Heart right ventricle (tissue), 16 donors: ENCODE measurements at regions not wholly inside any gene's neighbourhood (a gene's known extent, or its start where the extent isn't known, plus 50 kb on each side); places are given as distances from the start of the nearest gene placed in this dataset.

Experiments used
- ATAC-seq, 8 donors: fragments of 200-7000 bp; cut with Tn5 transposase; one replicate each; pipeline ENCODE4 v1.9.1; 2020; ENCODE audit warnings: mild to moderate bottlenecking in 8 of 8, moderate library complexity in 8 of 8, moderate number of reproducible peaks in 1 of 8
- DNase-seq, 2 donors: peaks; one replicate each; pipeline ENCODE4 v3.0.0-alpha.2; 2020
- H3K27ac ChIP-seq, 10 donors: fragments of 200-600 bp; sonication (generic) in 2 of 10; one replicate each; pipeline versions ENCODE4 v1.5.0 to v1.8.0; 2020 to 2022; ENCODE audit warnings: mild to moderate bottlenecking in 3 of 10
- H3K27me3 ChIP-seq, 7 donors: fragments of 200-600 bp; one replicate each; pipeline ENCODE4 v1.8.0; 2021 to 2022; ENCODE audit warnings: mild to moderate bottlenecking in 2 of 7
- H3K36me3 ChIP-seq, 9 donors: fragments of 200-600 bp; sonication (generic) in 1 of 9; one replicate each; pipeline versions ENCODE4 v1.5.0 to v1.8.0; 2020 to 2022; ENCODE audit warnings: mild to moderate bottlenecking in 2 of 9
- H3K4me1 ChIP-seq, 9 donors: fragments of 200-600 bp; sonication (generic) in 1 of 9; one replicate each; pipeline versions ENCODE4 v1.5.0 to v1.8.0; 2020 to 2022; ENCODE audit warnings: mild to moderate bottlenecking in 4 of 9
- H3K4me3 ChIP-seq, 10 donors: fragments of 200-600 bp; sonication (generic) in 2 of 10; one replicate each; pipeline versions ENCODE4 v1.5.0 to v1.8.0; 2020 to 2022; ENCODE audit warnings: mild to moderate bottlenecking in 7 of 10, moderate library complexity in 2 of 10
- H3K9me3 ChIP-seq, 11 donors: fragments of 200-600 bp in 10 of 11; sonication (generic) in 2 of 11; one replicate each; pipeline versions ENCODE4 v1.5.0 to v1.8.0; 2013 to 2022; ENCODE audit warnings: mild to moderate bottlenecking in 2 of 11, control low read depth in 1 of 11, moderate library complexity in 1 of 11
- CTCF ChIP-seq, 9 donors: fragments of 200-600 bp; sonication (generic) in 2 of 9; IDR thresholded peaks; one replicate each; pipeline versions ENCODE4 v1.5.0 to v1.8.0; 2021 to 2022; ENCODE audit warnings: antibody characterized with exemption in 9 of 9, mild to moderate bottlenecking in 5 of 9, moderate library complexity in 1 of 9
- WGBS, 2 donors: extraction: QIAGEN DNeasy Blood & Tissue Kit; methylation state at CpG; one replicate each; pipeline ENCODE4 v1.1.7; 2013; ENCODE audit warnings: inconsistent platforms in 1 of 2; 5-methylcytosine and 5-hydroxymethylcytosine counted together
- intact Hi-C, 10 donors: fragments of 100-400 bp; cut with DNase I; formaldehyde crosslinking; loops; one replicate each; pipeline versions ENCODE4 v1.11.1 to v1.14.2; 2022
- donor health status: Arrhythmogenic right ventricular cardiomyopathy.
- donor health status: ischemic (EF 13 %, LVEDD 7.1; RV severe dilation, severe dysfunction).
- donor health status: healthy with polysubstance abuse.
- donor health status: DM: no; HTN: yes; CAD: no.
- donor health status: DM: no; HTN: no; CAD: no.
- donor health status: ischemic (EF 25% LVEDD 6.9; RV normal size, moderate dysfunction).
- donor health status: ischemic (EF 25% LVEDD 5.7; RV mildly dilated, moderate dysfunction).
- donor health status: healthy.
- donor health status: DM: yes; HTN: yes; CAD: no.
- donor health status: Ischemic cardiomyopathy.
- donor health status: ischemic (EF 35%, LVEDD 5.7; RV mildly dilated, moderate dysfunction).
- donor health status: nonischemic (EF 11% LVEDD 7.7; RV severe dilation, severe dysfunction).
- donor health status: DM: yes; HTN: yes; CAD: no.
- donor health status: PGD.
- donor health status: ischemic (EF 29% LVEDD 5.4; RV normal size, mild dysfunction).
- donor health status: nonischemic (EF 23%, LVEDD 6.1; RV moderate dilation, normal function).

GRCh38 chr3:87069021-87069420, 78.1 kb upstream of the VGLL3 start:
- no peak overlapping the region for H3K27ac ChIP-seq
- no peak for TF ChIP-seq CTCF (IDR thresholded peaks at IDR 0.05)
- ATAC-seq (no peak), DNase-seq (no peak)
- H3K4me3 ChIP-seq, result no peak overlapping the region
- H3K4me1 ChIP-seq, result no peaks in the 10 kb centered on the region
- WGBS, 2 donors, result 76 to 86% methylated on average over 5 of the region's 5 CpGs
- no peaks in the 10 kb centered on the region for H3K9me3 ChIP-seq
- H3K27me3 ChIP-seq, result no peaks in the 10 kb centered on the region
- H3K36me3 ChIP-seq, result no peaks in the 10 kb centered on the region
- intact Hi-C loops, result no loop called here

- ATAC-seq (no peak), DNase-seq (no peak)
- no peak for TF ChIP-seq CTCF (IDR thresholded peaks at IDR 0.05)
- H3K36me3 ChIP-seq, result no peaks in the 10 kb centered on the region
- H3K4me1 ChIP-seq, result no peaks in the 10 kb centered on the region
- H3K27ac ChIP-seq, result no peak overlapping the region
- no peak overlapping the region for H3K4me3 ChIP-seq
- no peaks in the 10 kb centered on the region for H3K27me3 ChIP-seq
- no peaks in the 10 kb centered on the region for H3K9me3 ChIP-seq
- intact Hi-C loops, result no loop called here
- WGBS, 2 donors, result 82% methylated on average over 3 of the region's 3 CpGs
Measured at GRCh38 chr3:87062685-87063084, 71.7 kb upstream of the VGLL3 start.

GRCh38 chr3:87057474-87057873, 66.5 kb upstream of the VGLL3 start:
- no peak for TF ChIP-seq CTCF (IDR thresholded peaks at IDR 0.05)
- no peak overlapping the region for H3K4me3 ChIP-seq
- DNase-seq, result no peak
- H3K27ac ChIP-seq, result no peak overlapping the region
- no peaks in the 10 kb centered on the region for H3K4me1 ChIP-seq
- 78 to 82% methylated on average over 1 of the region's 1 CpG for WGBS, 2 donors
- intact Hi-C loops, result no loop called here
- ATAC-seq, result no peak
- no peaks in the 10 kb centered on the region for H3K9me3 ChIP-seq
- no peaks in the 10 kb centered on the region for H3K36me3 ChIP-seq
- H3K27me3 ChIP-seq, result no peaks in the 10 kb centered on the region

GRCh38 chr3:87053553-87053952, 62.6 kb upstream of the VGLL3 start:
- no peak overlapping the region for H3K4me3 ChIP-seq
- no peaks in the 10 kb centered on the region for H3K27me3 ChIP-seq
- H3K27ac ChIP-seq, result no peak overlapping the region
- no peak for ATAC-seq
- H3K36me3 ChIP-seq, result no peaks in the 10 kb centered on the region
- no peak for TF ChIP-seq CTCF (IDR thresholded peaks at IDR 0.05)
- H3K9me3 ChIP-seq, result no peaks in the 10 kb centered on the region
- no peaks in the 10 kb centered on the region for H3K4me1 ChIP-seq
- intact Hi-C loops, result no loop called here
- DNase-seq, result no peak
